ENCODE measurements at regions not wholly inside any gene's neighbourhood (a gene's known extent, or its start where the extent isn't known, plus 50 kb on each side); places are given as distances from the start of the nearest gene placed in this dataset.

- no peak for TF ChIP-seq CTCF (IDR thresholded peaks at IDR 0.05 in 4 of 5, conservative IDR thresholded peaks at IDR 0.05 in 1 of 5)
- TF ChIP-seq POLR2A (IDR thresholded peaks at IDR 0.05), result no peak
These were observed 311.0 kb downstream of the CBLN2 start for GRCh38 chr18:72233106-72233505.
